A673 (cell line): ENCODE measurements at regions not wholly inside any gene's neighbourhood (a gene's known extent, or its start where the extent isn't known, plus 50 kb on each side); places are given as distances from the start of the nearest gene placed in this dataset.

Experiments
- EZH2 ChIP-seq: fragments of 200-600 bp; sonication (generic); IDR thresholded peaks from 2 replicates; pipeline ENCODE4 v1.6.1; 2017; ENCODE audit warnings: borderline replicate concordance, low read depth, mild to moderate bottlenecking, mixed read lengths, antibody characterized with exemption, low read length; ENCODE audit not compliant: poor library complexity, severe bottlenecking
- TF ChIP-seq, protein P1 (sequence below): fragments of 300-800, 200-600 bp; sonication (generic); conservative IDR thresholded peaks from 2 replicates; pipeline ENCODE4 v1.5.1; 2017; ENCODE audit warnings: low read depth, mild to moderate bottlenecking, antibody characterized with exemption, low read length, moderate library complexity, mixed read lengths

DNA sequence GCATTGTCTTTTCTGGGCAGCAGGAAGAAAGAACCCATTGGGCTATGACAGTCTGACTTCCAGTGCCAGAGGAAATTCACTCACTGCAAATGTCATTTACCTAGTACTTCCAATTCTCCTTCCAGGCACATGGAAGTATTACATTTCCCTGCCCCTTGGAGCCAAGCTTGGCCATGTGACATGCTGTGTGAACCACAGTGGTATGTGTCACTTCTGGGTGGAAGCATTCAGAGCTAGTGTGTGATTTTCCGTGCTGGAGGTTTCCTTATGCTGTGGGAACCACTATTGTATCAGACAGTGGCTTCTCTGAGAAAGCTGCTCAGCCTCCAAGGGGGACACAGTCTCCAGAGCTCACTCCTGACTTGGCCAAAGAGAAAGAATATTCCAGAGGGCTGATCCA lies 387.6 kb downstream of the CDC5L start:
- TF ChIP-seq, protein P1, sequence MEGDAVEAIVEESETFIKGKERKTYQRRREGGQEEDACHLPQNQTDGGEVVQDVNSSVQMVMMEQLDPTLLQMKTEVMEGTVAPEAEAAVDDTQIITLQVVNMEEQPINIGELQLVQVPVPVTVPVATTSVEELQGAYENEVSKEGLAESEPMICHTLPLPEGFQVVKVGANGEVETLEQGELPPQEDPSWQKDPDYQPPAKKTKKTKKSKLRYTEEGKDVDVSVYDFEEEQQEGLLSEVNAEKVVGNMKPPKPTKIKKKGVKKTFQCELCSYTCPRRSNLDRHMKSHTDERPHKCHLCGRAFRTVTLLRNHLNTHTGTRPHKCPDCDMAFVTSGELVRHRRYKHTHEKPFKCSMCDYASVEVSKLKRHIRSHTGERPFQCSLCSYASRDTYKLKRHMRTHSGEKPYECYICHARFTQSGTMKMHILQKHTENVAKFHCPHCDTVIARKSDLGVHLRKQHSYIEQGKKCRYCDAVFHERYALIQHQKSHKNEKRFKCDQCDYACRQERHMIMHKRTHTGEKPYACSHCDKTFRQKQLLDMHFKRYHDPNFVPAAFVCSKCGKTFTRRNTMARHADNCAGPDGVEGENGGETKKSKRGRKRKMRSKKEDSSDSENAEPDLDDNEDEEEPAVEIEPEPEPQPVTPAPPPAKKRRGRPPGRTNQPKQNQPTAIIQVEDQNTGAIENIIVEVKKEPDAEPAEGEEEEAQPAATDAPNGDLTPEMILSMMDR: no peak
- no peak for TF ChIP-seq EZH2
